Karpas-422 (cell line): ENCODE measurements at regions not wholly inside any gene's neighbourhood (a gene's known extent, or its start where the extent isn't known, plus 50 kb on each side); places are given as distances from the start of the nearest gene placed in this dataset.

Source experiments
- DNase-seq: peaks from one replicate; pipeline ENCODE4 v3.0.0-alpha.2; 2015
- H2AFZ ChIP-seq: fragments of 200-600 bp; sonication (generic); 2 replicates; pipeline ENCODE4 v1.6.1; 2014; ENCODE audit warnings: antibody characterized with exemption, low read length, mixed read lengths
- H3K27ac ChIP-seq: fragments of 200-600 bp; sonication (generic); 2 replicates; pipeline ENCODE4 v1.5.1; 2014; ENCODE audit warnings: mild to moderate bottlenecking, low read length, moderate library complexity
- H3K27me3 ChIP-seq: fragments of 200-600 bp; sonication (generic); 2 replicates; pipeline ENCODE4 v1.6.1; 2014; ENCODE audit warnings: low read length, mixed read lengths
- H3K36me3 ChIP-seq: fragments of 200-600 bp; sonication (generic); 2 replicates; pipeline ENCODE4 v1.6.1; 2014; ENCODE audit warnings: low read length, mixed read lengths; ENCODE audit not compliant: insufficient read depth
- H3K4me1 ChIP-seq: fragments of 200-600 bp; sonication (generic); 2 replicates; pipeline ENCODE4 v1.6.1; 2014; ENCODE audit warnings: mild to moderate bottlenecking, low read length, mixed read lengths
- H3K4me2 ChIP-seq: fragments of 200-600 bp; sonication (generic); 2 replicates; pipeline ENCODE4 v1.6.1; 2014; ENCODE audit warnings: low read length, low read depth, mild to moderate bottlenecking; ENCODE audit not compliant: poor library complexity, severe bottlenecking
- H3K4me3 ChIP-seq: fragments of 200-600 bp; sonication (generic); 2 replicates; pipeline ENCODE4 v1.5.1; 2014; ENCODE audit warnings: mild to moderate bottlenecking, antibody characterized with exemption, low read length, mixed read lengths
- H3K79me2 ChIP-seq: fragments of 200-600 bp; sonication (generic); 2 replicates; pipeline ENCODE4 v1.6.1; 2014; ENCODE audit warnings: mild to moderate bottlenecking, low read length, mixed read lengths
- H3K9ac ChIP-seq: fragments of 200-600 bp; sonication (generic); 2 replicates; pipeline ENCODE4 v1.6.0; 2014; ENCODE audit warnings: low read length
- H3K9me2 ChIP-seq: fragments of 200-600 bp; sonication (generic), shearing (Covaris generic); replicated peaks from 2 replicates; pipeline ENCODE4 v1.6.0; 2014; ENCODE audit warnings: mild to moderate bottlenecking, low read length, moderate library complexity; ENCODE audit not compliant: insufficient read depth
- H3K9me3 ChIP-seq: fragments of 300-700, 200-600 bp; sonication (generic); 2 replicates; pipeline ENCODE4 v1.6.1; 2014; ENCODE audit warnings: low read length, mixed read lengths
- H4K20me1 ChIP-seq: fragments of 200-600 bp; sonication (generic); 2 replicates; pipeline ENCODE4 v1.6.1; 2014; ENCODE audit warnings: mild to moderate bottlenecking, antibody characterized with exemption, low read length, low read depth; ENCODE audit not compliant: insufficient read depth

DNA sequence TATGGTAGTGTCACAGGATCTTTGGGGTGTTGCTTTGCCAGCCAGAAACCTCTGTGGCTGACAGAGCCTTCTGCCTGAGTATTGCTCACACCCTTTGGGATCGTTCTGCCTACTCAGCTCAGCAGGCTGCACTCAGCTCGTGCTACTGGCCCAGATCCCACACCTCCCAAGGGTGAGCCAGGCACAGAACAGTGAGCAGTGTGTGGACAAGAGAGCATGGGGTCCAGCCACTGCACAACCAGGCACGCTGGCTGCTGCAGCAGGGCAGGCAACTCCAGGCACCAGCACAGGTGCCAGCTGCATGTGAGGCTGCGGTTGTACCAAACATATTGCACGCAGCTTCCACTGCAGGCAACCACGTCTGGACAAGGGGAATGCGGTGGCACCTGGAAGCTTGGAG, 84.9 kb downstream of the CYB561 start:
- H2AFZ ChIP-seq: no peak overlapping the region
- DNase-seq: no peak
- H3K27me3 ChIP-seq: no peaks in the 10 kb centered on the region
- no peak overlapping the region for H3K4me3 ChIP-seq
- H3K4me1 ChIP-seq: no peaks in the 10 kb centered on the region
- H3K27ac ChIP-seq: no peak overlapping the region
- H4K20me1 ChIP-seq: no peaks in the 10 kb centered on the region
- H3K4me2 ChIP-seq: no peak overlapping the region
- H3K36me3 ChIP-seq: no peaks in the 10 kb centered on the region
- H3K9ac ChIP-seq: no peak overlapping the region
- H3K9me3 ChIP-seq: no peaks in the 10 kb centered on the region
- H3K9me2 ChIP-seq: no peaks in the 10 kb centered on the region
- H3K79me2 ChIP-seq: no peaks in the 10 kb centered on the region

DNA sequence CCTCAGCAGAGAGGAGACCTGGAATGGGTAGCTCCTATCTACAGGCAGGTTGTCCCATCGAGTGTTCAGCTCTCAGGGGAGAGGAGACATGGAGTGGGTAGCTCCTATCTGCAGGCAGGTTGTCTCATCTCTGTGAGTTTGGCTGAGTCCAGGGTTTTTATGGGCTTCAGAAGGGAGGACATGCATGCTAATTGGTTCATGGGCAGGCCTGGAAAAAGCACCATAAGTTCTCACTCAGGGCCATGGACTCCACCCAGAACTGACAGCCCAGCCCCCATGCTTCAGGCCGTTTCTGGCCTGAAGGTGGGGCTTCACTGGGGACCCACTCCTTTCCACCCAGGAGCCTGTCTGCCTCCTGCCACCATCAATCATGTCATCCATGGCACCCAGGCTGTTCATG, 84.0 kb downstream of the CYB561 start:
- no peaks in the 10 kb centered on the region for H3K4me1 ChIP-seq
- no peaks in the 10 kb centered on the region for H3K9me2 ChIP-seq
- H2AFZ ChIP-seq: no peak overlapping the region
- no peak overlapping the region for H3K4me2 ChIP-seq
- no peaks in the 10 kb centered on the region for H3K9me3 ChIP-seq
- H3K4me3 ChIP-seq: no peak overlapping the region
- H3K79me2 ChIP-seq: no peaks in the 10 kb centered on the region
- H3K27me3 ChIP-seq: no peaks in the 10 kb centered on the region
- H4K20me1 ChIP-seq: no peaks in the 10 kb centered on the region
- DNase-seq: no peak
- no peak overlapping the region for H3K27ac ChIP-seq
- no peak overlapping the region for H3K9ac ChIP-seq
- H3K36me3 ChIP-seq: no peaks in the 10 kb centered on the region

DNA sequence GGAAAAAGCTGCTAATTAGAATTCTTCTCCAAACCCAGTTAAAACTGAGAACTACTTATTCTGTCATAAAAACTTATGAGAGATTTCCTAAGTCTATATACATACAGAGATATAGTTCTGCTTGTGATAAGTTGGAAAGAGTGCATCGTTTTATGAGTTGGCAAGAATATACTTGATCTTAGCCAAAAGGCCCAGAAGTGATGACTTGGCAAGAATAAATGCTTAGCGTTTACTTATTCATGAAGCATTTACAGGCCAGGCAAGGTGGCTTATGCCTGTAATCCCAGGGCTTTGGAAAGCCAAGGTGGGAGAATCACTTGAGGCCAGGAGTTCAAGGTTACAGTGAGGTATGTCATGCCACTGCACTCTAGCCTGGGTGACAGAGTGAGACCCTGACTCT, 81.7 kb downstream of the CYB561 start:
- no peaks in the 10 kb centered on the region for H3K9me3 ChIP-seq
- H3K27me3 ChIP-seq: no peaks in the 10 kb centered on the region
- no peaks in the 10 kb centered on the region for H3K4me1 ChIP-seq
- no peaks in the 10 kb centered on the region for H3K9me2 ChIP-seq
- H4K20me1 ChIP-seq: no peaks in the 10 kb centered on the region
- H3K4me3 ChIP-seq: no peak overlapping the region
- no peak overlapping the region for H3K9ac ChIP-seq
- H3K4me2 ChIP-seq: no peak overlapping the region
- H2AFZ ChIP-seq: no peak overlapping the region
- H3K79me2 ChIP-seq: no peaks in the 10 kb centered on the region
- no peaks in the 10 kb centered on the region for H3K36me3 ChIP-seq
- DNase-seq: no peak
- no peak overlapping the region for H3K27ac ChIP-seq

DNA sequence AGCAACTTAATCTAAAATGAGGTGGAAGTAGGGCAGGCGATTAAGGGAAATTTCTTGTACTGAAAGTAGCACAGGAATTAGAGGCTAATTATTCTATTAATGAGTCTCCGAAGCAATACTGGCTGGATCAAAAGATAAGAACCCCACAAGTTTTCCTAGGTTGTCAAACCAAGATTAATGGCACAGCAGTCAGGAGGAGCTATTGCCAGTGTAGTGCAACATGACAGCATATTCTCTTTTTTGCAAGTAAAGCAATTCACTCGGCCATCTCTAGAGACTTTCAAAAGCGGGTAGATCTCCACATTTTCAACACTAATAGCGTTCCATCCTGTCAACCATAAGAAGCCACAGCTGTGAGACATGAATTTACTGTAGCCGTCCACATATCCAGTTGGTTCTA, 81.2 kb downstream of the CYB561 start:
- Histone ChIP-seq H3K79me2 (no peaks in the 10 kb centered on the region), H3K9me2 (no peaks in the 10 kb centered on the region), H3K4me3 (no peak overlapping the region), H3K9me3 (no peaks in the 10 kb centered on the region), H3K27me3 (no peaks in the 10 kb centered on the region), H3K4me1 (no peaks in the 10 kb centered on the region), H3K36me3 (no peaks in the 10 kb centered on the region), H3K9ac (no peak overlapping the region), H3K27ac (no peak overlapping the region), H3K4me2 (no peak overlapping the region), H2AFZ (no peak overlapping the region), H4K20me1 (no peaks in the 10 kb centered on the region)
- DNase-seq: no peak

DNA sequence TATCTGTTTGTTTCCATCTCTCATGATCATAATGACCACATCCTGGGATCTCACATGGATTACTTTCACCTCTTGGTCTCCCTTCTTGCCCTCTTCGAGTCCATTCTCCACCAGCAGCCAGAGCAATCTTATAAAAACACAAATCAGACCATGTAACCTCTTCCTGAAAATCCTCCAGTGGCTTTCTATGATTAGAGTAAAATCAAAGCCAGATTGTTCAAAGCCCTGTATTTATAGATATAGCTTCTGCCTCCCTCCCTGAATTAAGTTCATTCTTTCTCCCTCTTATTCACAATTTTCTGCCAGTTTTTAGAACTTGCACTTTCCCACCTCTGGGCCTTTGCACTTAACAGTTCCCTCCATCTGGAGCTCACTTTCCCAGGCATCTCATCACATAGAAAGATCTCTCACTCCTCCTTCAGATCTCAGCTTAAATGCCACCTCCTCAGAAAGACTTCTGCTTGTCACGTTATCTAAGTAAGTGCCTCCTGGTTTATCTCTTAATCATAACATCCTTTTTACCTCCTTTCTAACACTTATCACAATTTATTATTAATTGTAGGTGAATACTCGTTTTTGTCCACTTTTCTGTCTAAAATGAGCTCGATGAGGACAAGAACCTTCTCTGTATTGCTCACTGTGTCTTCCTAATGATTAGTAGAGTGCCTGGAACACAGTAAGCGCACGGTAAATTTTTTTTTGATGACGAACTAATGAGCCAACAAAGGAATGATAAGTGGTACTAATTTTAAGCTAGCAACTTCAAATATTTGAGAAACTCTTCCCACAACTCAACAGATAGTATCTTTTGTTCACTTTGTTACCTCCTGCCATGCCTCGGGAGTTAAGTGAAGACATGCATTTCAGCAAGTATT, 80.5 kb downstream of the CYB561 start:
- no peaks in the 10 kb centered on the region for H3K79me2 ChIP-seq
- no peaks in the 10 kb centered on the region for H3K27me3 ChIP-seq
- H3K9me2 ChIP-seq: no peaks in the 10 kb centered on the region
- no peaks in the 10 kb centered on the region for H4K20me1 ChIP-seq
- H2AFZ ChIP-seq: no peak overlapping the region
- no peaks in the 10 kb centered on the region for H3K9me3 ChIP-seq
- no peaks in the 10 kb centered on the region for H3K4me1 ChIP-seq
- no peak overlapping the region for H3K9ac ChIP-seq
- no peak overlapping the region for H3K27ac ChIP-seq
- H3K4me3 ChIP-seq: no peak overlapping the region
- no peaks in the 10 kb centered on the region for H3K36me3 ChIP-seq
- DNase-seq: no peak
- H3K4me2 ChIP-seq: no peak overlapping the region

DNA sequence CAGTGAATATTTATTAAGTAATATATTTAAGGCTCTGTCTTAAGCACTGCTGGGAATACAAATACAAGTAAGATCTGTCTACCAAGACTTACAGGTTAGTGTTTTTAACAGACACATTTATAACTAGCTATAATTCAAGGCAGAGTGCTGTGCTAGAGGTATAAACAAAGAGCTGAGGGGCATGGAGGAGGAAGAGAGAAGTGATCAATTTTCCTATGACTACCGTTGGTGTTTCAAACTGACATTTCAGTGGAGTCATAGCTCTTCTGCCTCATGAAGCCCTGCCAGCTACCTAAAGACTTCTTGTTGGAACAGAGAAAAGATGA, 79.9 kb downstream of the CYB561 start:
- no peak for DNase-seq
- Histone ChIP-seq H3K4me2 (no peak overlapping the region), H3K36me3 (no peaks in the 10 kb centered on the region), H3K9me2 (no peaks in the 10 kb centered on the region), H3K79me2 (no peaks in the 10 kb centered on the region), H3K9me3 (no peaks in the 10 kb centered on the region), H2AFZ (no peak overlapping the region), H3K27me3 (no peaks in the 10 kb centered on the region), H3K4me1 (no peaks in the 10 kb centered on the region), H3K9ac (no peak overlapping the region), H3K4me3 (no peak overlapping the region), H4K20me1 (no peaks in the 10 kb centered on the region), H3K27ac (no peak overlapping the region)

DNA sequence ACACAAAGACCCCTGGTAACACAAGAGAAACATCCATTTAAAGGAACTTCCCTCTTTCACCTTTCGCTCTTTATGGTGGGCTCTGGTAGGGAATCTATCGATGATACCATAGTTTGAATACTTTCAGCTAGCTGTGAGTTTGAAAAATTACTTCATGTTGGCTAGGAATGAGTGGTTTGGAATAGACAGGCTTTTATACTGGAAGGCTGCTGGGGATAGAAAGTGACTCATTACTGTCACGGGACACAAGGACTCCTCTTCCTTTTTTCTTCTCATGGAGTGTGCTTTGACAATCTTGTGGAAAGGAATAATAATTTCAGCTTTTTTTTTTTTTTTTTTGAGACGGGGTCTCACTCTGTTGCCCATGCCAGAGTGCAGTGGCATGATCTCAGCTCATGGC, 76.9 kb downstream of the CYB561 start:
- H3K4me3 ChIP-seq: no peak overlapping the region
- no peak for DNase-seq
- no peak overlapping the region for H2AFZ ChIP-seq
- H3K36me3 ChIP-seq: no peaks in the 10 kb centered on the region
- H3K27me3 ChIP-seq: no peaks in the 10 kb centered on the region
- H3K9me3 ChIP-seq: no peaks in the 10 kb centered on the region
- H3K9ac ChIP-seq: no peak overlapping the region
- H3K4me2 ChIP-seq: no peak overlapping the region
- no peaks in the 10 kb centered on the region for H4K20me1 ChIP-seq
- no peak overlapping the region for H3K27ac ChIP-seq
- no peaks in the 10 kb centered on the region for H3K79me2 ChIP-seq
- no peaks in the 10 kb centered on the region for H3K9me2 ChIP-seq
- H3K4me1 ChIP-seq: no peaks in the 10 kb centered on the region

DNA sequence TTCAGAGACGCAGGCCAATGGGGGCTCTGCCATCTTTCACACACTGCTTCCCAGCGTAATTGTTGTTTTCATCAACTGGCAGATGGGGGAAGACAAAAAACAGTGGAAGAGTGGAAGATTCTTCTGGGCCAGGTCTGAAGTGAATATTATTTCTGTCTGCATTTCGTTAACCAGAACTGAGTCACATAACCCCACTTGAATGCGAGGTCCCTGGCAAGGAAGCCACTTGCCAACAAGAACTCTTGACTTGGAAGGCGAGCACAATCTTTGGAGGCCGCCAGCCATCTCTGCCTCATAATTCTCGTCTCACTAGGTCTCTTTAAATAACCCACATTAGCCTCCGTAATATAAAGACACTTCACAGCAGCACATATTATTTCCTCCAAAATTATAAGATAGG, 75.4 kb downstream of the CYB561 start:
- no peaks in the 10 kb centered on the region for H3K79me2 ChIP-seq
- H3K36me3 ChIP-seq: no peaks in the 10 kb centered on the region
- no peak overlapping the region for H3K4me2 ChIP-seq
- no peaks in the 10 kb centered on the region for H3K9me3 ChIP-seq
- H3K4me3 ChIP-seq: no peak overlapping the region
- no peak overlapping the region for H2AFZ ChIP-seq
- H3K9me2 ChIP-seq: no peaks in the 10 kb centered on the region
- DNase-seq: no peak
- no peaks in the 10 kb centered on the region for H3K27me3 ChIP-seq
- H3K4me1 ChIP-seq: no peaks in the 10 kb centered on the region
- H3K9ac ChIP-seq: no peak overlapping the region
- H4K20me1 ChIP-seq: no peaks in the 10 kb centered on the region
- H3K27ac ChIP-seq: no peak overlapping the region
